Fibroblast of skin of back (primary cell): ENCODE measurements at regions not wholly inside any gene's neighbourhood (a gene's known extent, or its start where the extent isn't known, plus 50 kb on each side); places are given as distances from the start of the nearest gene placed in this dataset.

Source experiments
- DNase-seq: peaks from one replicate; pipeline ENCODE4 v3.0.0-alpha.2; 2013

DNA sequence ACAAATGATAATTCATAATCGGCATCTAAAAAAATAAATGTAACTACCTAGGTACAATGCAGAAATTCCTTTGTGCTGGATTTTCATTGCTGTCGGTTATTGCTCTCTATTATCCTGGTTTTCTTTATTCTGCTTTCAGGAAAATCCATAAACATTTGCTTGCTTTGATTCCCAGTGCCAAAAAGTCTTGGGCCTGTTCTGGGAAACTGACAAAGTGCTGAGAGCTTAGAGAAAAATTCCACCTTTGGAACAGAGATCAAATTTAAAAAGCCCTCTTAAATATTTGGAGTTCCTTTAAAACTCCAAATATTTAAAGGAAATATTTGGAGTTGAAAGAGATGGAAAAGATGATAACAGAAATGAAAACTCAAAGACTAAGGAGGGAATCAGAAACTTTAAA, 87.3 kb upstream of the ZBED5 start:
- no peak for DNase-seq

DNA sequence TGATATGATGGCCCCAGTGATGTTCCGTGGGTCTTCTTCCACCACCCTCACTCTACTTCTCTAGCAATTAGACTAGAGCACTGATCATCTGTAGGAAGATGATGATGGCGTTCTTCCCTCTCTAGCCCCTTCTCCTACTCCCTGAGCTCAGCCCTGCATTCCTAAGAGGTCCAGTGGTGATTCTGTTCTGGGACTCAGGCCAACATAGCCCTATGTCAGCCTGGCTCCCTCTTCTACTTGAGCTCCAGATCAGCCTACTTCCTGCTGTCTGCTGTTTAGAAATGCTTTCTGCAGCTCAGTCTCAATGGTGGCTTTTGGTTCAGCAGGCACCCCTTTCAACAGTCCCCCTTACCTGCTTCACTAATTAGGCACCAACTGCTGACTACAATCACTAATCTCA, 86.1 kb upstream of the ZBED5 start:
- no peak for DNase-seq

DNA sequence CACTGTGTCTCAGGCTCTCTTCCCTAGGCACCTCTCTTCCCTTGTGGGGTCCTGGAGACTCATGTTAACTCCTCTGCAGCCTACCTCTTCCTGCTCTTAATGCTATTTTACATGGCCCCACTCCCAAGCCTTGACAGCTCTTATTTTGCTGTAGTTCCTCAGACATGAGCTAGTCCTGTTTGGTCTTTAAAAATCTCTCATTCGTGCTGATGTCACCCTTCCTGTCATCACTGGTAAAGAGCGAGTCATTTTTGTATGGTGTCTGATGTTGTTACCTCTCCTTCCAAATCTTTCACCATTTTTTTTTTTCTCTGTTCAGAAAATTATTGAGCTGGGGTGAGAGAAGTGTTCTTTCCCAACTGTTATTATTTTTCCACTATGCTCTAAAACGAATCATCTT, 84.8 kb upstream of the ZBED5 start:
- DNase-seq, result peak; percentile 59

DNA sequence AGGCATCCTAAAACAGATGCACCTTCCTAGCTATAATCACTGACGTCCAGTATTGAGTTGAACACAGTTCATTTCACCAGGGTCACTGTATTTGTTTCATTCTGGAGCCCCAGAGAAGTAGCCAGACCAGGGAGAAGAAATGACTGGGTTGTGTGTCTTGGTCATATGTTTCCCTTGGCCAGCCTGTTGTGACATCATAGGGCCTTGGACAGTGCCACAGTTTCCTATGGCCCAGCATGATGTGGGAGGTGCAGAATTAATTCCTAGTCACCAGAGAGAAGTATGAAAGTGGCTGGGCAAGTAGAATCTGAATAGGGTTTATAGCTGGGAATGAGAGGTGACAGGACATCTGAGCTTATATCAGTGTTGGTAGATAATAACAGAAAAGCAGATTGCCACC, 84.0 kb upstream of the ZBED5 start:
- no peak for DNase-seq

DNA sequence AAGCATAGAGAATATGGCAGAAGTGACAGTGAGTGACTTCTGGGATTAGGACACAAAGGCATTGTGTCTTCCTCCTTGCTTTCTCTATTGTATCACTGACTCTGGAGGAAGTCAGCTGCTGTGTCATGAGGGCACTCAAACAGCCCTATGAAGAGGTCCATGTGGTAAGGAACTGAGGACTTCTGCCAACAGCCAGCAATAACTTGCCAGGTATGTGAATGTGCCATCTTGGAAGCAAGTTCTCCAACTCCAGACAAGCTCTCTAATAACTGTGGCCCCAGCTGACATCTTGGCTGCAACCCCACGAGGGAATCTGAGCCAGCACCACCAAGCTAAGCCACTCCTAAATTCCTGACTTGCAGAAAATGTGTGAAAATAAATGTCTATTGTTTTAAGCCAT, 83.6 kb upstream of the ZBED5 start:
- DNase-seq, result no peak

DNA sequence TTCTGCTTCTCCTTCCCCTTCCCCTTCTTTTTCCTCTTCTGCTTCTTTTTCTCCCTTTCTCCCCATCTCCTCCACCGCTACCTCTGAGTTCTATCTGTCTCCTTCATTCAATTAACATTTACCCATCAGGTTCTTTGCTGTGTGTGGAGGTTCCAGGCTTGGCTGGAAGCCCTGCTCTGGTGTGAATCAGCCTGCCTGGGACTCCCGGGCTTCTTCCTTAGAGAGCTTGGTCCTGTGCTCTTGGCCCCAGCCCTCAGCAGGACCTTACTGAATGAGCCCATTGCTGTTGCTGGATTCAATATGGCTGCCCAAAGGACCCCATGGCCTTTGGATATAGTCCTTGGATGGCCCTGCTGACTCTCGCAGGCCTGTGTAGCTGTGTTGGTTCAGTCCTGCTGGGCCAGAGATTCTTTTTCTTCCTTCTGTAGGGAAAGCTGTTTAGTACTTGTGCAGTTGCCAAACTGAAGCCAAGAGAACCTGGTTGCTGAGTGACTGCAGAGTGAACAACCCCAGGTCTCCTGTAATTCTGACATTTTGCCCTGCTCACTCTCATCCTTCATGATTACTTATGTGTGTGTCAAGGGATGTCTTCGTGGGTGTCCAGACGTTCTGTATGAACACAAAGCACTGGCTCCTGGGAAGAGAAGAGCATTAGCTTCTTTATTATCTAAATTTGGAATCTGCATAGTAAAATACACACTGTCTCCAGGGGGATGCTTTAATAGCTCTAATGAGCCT, 81.0 kb upstream of the ZBED5 start:
- DNase-seq, result no peak

DNA sequence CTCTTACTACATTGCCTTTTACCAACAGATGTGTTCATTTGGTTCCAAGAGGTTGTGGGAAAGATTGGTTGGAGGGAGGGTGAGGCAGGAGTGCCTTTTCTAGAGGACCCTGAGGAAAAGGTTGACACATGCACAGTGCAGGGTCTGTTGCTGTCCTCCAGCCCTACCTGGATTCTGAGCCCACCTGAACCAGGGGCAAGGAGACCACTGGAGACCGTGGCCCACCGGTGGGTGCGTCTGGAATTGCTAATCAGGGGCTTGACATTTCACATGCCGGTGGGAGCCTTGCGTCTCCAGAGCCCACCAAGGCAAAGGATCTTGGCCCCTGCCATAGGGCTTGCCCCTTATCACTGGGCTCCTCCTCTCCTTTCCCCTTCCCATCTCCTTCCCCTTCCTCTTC, 80.4 kb upstream of the ZBED5 start:
- DNase-seq, result no peak

DNA sequence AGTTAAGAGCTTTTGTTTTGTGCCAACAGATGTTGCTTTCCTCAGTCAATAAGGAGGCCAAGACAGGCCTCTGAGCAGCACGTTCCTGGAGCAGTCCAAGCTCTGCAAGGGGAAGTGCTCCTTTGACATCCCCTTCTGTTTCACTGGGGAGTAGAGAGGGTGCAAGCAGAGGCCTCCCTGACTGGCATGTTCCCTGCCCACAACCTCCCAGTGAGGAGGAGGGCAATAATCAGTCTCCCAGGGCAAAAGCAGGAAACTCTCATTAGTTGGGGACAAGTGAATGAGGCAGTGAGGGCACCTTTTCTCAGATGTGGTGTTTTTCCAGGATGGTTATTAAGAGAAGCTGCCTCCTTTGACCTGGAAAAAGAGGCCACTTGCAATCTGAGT, 79.5 kb upstream of the ZBED5 start:
- no peak for DNase-seq

DNA sequence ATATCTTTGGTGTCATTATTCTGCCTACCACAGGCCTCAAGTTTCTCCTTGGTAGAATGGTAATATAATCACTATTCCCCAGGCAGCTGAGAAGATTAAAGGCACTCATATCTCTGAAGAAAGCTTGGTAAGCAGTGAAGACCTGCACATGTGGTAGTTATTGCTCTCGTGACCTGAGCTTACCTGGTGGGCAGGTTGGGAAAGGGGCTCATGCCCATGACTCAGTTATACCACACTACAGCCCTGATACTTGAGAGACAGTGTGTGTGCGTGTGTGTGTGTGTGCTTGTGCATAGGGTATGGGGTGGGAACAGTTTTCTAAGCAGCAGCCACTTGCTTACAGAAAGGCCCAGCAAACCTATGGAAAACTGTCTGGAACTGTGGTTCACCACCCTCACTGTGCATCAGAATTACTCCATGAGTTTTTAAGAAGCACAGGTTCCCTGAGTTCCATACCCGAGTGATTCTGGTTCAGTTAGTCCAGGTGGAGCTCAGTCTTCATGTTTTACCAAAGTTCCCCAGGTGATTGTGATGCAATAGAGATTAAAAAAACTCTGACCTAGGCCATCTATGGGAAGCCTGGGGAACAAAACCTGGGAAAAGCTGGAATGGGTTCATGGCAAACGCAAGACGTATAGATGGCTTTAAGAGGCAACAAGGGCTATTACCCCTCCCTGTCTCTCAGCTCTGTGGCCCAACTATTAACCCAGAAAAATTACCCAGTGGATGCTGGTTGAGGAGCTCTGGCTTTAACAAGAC, 79.0 kb upstream of the ZBED5 start:
- DNase-seq, result no peak

DNA sequence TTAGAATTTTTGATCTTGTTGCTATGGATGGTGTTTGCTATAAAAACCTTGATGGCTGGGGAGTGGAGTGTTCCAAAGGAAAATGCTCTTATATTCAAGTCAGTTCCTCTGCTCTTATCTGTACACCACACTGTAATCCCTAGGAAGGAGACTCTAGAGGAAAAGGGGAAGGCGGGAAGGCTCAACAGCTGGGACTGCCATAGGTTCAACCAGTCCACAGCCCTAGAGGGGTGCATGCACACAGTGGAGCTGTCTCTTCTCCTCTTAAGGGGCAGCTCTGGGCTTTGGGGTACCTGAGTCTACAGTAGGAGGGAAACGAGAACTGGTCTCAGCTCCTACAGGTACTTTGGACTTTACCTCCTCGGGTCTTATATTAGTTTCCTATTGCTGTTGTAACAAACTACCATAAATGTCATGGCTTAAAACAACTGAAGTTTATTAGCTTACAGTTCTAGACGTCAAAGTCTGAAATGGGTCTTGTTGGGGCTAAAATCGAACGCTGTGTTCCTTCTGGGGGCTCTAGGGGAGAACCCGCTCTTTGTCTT, 77.2 kb upstream of the ZBED5 start:
- DNase-seq, result no peak

DNA sequence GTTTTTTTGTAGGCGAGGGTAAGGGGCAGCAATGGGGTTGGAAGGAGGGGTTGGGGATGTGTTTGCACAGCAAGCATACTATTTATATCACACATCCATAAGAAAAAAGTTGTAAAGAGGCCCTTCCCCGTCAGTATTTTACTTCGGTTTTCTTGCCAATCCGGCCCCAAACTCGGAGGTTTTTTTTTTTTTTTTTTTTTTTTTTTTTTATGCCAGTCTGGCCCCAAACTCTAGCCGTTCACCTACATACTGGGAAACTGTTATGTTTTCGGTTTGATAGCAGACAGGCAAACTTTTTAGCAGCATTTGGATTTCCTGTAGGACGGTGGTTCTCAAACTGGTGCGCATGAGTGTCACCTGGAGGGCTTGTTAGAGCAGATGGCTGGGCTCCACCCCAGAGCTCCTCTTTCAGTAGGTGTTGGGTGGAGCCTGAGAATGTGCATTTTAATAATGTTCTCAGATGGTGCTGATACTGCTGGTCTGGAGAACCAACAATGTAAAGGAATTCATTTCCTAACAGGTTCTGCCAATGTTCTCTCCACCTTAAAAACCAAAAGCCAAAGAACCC, 76.5 kb upstream of the ZBED5 start:
- no peak for DNase-seq

DNA sequence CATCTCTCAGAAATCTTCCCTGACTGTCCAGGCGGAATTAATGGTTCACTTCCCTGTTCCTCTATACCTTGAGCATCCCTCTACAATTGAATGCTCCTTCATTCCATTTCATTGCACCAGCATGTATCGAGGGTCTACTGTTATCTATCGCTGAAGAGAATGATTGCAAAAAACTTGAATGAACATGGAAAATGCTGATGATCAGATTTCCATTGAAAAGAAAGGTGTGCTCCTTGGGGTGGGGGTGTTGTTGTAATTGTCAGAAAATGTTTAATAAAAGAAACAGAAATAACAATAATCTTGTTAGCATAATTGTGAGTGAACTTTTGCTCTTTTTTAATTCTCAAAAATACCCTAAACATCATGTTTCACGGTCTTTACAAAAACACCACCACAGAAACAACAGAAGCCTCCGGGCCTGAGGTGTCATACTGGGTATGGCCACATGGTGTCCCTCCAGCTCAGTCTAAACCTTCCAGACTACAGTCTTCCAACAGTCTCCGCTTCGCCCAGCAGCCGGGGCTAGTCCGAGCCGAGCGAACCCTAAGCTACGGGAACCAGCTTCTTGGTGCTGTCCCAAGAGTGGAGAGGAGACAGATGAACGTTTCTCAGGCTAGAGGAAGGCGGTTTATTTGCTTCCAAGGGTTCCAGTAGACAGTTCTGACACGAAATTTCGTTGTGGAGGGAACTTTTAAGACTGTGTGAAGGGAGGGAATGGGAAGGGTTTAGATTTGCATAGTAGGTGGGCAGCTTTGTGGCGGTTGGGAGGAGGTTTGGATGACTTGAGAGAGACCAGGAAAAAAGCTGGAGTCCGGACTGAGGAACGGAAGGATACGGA, 75.8 kb upstream of the ZBED5 start:
- DNase-seq, result peak; percentile 93

DNA sequence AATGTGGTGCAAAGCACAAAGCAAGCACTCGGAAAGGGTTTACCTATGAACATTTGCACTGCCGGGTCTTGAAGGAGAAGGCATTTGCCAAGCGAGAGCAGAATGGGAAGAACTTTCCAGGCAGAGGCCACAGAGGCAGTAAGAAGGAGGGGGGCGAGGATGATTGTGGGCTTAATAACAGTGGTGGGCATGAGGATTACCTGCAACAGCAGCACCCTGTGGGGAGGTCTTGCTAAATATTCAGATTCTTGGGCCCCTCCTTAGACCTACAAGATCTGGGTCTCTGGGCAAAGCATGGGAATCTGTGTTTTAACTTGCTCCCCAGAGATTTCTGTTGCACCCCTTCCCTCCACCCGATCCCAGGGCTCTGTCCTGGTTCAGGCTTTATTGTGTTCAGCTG, 75.1 kb upstream of the ZBED5 start:
- DNase-seq, result no peak

DNA sequence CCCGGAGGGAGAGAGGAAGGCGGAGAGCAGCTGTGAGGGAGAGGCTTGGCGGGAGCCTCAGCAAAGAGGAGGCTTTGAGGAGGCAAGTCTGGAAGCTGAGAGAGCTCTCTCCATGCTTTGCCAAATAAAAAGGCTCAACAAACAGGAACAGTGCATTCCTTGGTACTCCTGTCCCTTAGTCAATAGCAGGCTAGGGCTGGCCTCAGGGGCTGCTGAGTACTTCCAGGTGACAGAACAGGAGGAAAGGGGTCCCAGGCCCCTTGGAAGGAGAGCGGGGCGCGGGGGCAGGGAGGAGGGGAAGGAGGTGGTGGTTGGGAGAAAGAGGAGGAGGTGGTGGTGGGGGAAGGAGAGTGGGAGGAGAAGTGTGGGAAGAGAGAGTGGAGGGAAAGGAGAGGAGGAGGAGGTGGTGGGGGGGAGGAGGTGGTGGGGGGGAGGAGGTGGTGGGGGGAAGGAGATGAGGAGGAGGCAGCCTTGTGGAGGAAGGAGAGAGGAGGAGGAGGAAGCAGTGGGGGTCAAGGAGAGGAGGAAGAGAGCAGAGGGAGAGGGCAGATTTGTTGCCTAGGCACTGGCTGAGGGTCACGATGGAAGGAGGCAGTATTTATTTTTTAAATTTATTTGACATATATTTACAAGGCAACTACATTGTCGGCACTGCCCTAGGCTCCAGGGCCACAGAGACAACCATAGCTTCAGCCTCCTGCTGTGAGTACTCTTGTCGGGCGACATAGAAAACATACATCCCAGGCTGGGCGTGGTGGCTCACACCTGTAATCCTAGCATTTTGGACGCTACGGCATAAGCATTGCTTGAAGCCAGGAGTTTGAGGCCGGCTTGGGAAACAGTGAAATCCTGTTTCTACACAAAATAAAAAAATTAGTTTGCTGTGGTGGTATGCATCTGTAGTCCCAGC, 74.2 kb upstream of the ZBED5 start:
- DNase-seq, result no peak

DNA sequence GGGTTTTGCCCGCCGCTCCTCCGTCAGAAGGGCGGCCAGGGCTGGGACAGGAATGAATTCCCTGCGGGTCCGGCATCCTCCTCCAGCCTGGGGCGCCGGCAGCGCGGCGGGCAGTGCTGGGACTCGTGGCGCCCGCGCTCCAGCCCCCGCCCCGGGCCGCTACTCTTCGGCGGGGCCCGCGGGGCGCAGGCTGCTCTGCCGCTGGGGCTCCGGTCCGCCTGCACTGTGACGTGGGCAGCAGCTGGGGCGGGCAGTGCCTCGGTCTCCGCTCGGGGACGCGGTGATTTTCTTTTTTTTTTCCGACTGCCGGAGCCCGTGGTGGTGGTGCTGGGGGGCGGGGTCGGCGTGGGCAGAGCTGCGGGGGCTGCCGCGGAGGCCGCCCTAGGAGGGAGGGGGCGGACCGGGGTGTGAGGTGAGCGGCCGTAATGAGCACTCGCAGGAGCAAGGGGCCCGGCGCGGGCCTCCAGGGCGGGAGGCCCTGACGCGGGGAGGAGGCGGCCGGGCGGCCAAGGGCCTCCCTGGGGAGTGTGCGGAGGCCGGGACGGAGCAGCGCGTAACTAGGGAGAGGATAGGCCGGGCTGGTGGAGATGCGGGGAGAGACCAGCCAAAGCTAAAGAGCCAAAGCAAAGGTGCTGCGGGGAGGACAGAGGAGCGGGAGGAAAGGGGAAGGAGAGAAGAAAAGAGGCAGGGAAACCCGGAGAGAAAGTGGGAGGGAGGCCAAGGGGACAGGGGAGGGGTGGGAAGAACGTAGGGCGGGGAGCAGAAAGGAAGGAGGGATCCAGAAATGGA, 73.3 kb upstream of the ZBED5 start:
- DNase-seq, result peak; percentile 87

DNA sequence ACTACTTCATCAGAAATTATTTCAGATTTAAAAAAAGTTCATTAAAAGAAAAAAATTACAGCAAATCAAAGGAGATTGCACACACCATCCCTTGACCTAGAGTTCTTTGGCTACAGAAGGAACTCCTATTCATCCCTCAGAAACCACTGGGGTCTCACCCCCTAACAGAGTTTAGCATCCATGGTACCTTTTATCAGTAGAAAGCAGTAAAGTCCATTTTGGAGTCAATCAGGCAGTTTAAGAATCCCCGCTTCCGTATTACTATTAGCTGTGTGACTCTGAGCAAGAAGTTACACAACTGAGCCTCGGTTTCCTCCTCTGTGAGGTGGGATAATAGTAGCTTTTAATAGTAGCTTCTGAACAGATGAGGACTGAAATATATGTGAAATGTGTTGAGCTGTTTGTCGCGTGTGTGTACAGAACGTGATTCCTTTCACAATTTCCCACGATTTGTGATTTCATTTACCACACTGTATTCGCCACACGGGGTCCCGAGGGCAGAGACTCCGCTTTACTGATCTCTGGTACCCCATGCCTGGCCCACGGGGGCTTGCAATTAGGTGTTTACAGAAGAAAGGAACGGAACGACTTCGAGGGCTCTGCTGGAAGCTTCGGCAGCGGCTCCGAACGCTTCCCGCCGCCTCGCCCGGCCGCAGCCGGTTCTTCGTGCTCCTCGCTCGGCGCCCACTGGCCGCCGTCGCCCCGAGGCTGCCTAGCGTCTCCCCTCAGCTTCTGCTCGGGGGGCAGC, 72.5 kb upstream of the ZBED5 start:
- no peak for DNase-seq

DNA sequence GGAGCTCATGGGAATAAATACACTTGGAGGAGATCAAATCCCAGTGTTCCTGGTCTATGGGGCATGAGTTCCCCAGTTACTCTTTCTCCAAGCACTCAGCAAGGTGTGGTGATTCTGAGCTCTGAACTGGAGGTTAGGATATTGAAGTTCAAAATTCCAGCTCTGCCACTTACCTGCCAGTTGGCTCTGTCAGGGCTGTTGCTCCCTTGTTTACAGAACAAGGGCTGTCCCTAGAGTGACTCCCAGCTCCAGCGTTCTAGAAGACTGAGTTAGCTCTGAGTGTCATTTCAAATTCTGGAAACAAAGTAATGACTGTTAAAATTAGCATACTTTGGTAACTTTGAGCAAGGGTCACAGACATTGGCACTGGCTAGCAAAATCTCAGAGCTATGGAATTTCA, 69.7 kb upstream of the ZBED5 start:
- no peak for DNase-seq

DNA sequence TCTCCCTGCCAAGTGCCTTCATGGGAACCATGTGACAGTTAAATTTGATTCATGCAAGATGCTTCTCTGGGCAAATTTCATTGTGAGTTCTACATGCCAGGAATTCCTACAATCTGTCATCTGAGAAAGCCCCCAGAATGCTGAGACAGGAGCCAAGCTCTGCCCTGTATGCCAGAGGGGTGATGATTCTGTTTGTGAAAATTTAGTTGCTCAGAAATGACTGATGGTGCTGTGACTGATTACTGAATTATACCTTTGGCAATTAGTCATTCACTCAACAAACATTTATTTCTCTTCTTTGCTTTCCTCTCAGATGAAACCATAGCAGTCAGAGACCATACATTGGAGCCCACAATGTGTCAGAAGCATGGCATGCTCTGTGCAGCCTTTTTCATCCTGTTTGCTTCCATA, 69.0 kb upstream of the ZBED5 start:
- DNase-seq, result peak; percentile 80

DNA sequence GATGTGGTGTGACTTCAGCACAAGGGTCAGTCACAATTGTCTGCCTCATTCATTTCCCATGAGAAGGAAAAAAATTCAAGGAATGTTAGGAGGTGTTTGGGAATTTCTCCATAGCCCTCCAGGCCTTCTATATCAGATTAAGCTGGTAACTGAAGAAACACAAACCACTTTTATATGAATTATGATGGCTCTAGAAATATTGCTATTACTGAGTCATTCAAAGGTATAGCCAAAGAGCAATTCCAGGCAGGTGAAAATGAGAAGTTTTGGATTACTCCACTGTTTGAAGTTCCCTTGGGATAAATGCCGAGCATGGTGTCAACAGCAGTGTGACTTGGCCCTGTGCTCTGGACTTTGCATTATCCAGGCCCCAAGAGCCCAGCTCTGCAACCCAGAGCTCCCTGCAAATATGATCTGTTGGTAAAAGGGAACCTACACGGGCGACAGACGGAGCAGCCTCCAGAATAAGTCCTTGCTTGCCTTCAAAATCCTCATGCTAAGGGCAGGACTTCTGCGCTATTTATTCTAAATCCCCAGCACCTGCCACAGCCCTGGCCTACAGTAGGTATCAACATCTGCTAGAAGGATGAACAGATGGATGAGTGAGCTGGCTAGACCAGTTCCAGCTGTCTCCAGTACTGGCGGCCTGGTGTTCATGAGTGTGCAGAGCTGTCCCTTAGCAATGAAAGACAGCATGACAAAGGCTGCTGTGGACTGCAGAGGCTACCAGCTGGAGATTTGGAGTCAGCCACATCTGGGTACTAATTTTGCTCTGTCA, 67.5 kb upstream of the ZBED5 start:
- peak; percentile 54 for DNase-seq
